Kidney tubule cell (primary cell): ENCODE measurements at regions not wholly inside any gene's neighbourhood (a gene's known extent, or its start where the extent isn't known, plus 50 kb on each side); places are given as distances from the start of the nearest gene placed in this dataset.
"Not testable (repeated sequence)": the region's sequence is repeated elsewhere in the genome, so short reads cannot be mapped to it uniquely, and the experiment has no call there.

Experiments
- DNase-seq: peaks from one replicate; pipeline ENCODE4 v3.0.0-alpha.2; 2018; ENCODE audit warnings: low spot score

DNA sequence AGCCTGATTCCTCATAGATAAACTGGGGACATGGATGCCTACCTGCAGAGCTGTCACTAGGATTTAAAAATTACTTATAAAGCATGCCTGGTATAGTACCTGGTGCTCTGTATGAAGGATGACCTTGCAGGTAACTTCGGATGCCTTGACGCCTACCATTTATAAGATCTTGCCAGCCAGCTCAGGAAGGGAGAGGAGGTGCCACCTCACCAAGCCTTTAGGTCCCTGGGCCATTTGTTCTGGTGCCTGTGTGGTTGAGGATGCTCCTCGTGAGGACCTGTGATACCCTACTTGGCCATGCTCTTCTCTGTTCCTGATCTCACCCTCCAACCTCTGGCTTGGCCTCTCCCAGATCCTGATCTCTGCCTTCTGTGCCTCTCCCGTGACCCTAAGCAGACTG, 85.2 kb downstream of the FDX1 start:
- DNase-seq: no peak

DNA sequence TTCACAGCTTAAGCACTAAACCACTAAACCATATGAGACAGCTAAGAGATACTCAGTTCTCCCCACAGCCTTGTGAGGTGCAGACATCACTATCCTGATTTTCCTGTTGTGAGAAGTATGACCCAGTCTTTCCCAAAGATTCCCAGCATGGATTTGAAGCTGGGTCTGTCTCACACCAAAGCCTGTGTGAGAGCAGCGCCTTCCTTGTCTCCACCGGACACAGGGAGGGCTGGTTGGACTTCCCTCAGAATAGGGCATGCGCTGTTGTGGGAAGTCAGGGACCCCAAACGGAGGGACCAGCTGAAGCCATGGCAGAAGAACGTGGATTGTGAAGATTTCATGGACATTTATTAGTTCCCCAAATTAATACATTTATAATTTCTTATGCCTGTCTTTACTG, 87.6 kb downstream of the FDX1 start:
- not testable (repeated sequence) for DNase-seq

DNA sequence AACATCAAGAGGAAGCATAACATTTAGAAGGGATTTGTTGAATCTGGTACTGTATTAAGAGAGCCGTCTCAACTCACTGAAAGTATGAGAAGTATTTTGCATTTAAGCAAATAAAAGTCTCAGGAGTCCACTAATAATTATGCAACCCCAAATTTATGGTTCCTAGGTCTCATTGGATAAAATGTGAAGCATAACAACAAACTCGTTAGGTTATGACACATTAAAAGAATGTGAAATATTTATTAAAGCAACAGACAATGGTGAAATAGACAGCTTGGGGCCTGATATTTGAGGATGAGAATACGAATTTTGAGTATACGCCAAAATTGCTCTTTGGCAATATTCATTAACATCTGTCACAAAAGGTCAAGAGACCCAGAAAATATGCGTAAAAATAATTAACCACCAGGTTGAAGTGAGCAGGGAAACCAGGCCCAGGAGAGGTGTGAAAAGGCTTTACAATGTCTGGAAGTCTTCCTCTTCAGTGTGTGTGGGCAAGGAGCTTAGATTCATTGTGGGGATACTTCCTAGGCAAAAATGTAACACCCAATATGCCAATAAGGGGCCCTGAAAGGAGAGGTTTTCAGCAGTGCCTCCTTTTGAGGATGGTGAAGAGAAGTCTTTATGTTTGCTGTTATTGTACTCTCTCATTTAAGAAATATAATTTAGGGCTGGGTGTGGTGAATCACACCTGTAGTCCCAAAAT, 89.2 kb downstream of the FDX1 start:
- DNase-seq: no peak

DNA sequence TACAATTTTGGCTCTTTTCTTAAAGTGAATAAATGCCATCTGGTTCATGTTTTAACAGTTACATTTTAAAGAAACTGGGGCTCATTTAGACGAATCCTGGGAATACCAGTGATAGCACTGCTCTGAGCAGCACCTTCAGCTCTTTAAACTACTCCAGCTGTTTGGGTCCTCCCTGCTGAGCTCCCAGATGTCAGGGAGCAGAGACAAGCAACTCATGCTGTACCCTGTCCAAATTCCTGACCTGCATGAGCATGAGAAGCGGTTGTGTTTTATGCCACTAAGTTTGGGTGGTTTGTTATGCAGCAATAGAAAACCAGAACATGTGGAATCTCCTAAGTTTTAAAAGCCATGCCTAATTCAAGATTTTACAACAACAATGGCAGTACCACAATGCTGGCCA, 90.0 kb downstream of the FDX1 start:
- DNase-seq: no peak

DNA sequence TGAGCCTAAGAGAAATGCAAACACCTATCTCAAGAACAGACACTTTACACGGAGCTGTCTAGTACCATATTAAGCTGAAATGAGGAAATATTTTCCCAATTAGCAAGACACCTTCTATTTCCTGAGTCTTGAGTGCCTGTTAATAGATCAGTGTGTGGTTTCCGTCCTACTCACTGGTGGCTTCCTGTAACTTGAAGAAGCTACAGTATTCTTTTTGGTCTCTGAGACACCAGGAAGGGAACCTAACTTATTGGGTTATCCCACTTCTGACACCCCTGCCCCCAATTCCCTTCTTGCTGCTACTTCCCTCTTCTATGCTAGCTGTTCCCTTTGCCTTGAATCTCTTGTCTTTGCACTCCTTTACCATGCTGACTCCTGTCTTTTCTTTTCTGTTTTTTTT, 92.7 kb downstream of the FDX1 start:
- peak; percentile 71 for DNase-seq

DNA sequence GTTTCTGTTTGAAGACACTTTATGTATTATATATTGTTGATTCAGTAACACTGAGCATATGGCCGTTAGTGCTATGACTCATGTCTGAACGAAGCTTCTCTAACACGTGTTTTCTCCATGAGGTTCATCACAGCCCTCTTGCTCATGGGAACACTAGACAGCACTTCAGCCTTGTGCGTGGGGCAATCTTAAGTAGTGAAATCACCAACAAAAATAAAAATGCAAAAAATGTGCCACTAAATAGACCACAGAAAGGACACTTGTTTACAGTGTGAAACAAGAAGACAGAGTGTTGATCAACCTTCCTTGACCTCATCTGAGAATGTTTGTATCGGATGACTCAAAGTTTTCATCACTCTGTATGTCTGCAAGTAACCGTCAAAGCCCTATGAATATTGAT, 94.5 kb downstream of the FDX1 start:
- DNase-seq: no peak

DNA sequence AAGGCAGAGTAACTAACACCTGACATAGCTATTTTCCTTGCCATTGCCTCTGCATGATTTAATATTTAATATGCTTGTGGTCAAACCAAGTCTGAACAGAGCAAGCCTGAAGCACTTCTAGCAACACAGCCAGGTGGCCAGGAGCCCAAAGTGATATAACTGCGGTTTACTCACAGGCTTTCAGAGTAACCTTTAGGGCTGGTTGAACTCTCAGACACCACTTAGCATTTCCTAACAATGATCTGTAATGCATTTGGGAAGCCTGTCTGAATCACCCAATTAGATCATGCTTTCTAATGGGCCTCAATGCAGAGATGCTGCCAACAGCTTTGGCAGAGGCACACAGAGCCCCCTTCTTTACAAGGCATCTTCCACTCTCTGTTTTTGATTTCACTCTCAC, 96.1 kb downstream of the FDX1 start:
- peak; percentile 81 for DNase-seq

DNA sequence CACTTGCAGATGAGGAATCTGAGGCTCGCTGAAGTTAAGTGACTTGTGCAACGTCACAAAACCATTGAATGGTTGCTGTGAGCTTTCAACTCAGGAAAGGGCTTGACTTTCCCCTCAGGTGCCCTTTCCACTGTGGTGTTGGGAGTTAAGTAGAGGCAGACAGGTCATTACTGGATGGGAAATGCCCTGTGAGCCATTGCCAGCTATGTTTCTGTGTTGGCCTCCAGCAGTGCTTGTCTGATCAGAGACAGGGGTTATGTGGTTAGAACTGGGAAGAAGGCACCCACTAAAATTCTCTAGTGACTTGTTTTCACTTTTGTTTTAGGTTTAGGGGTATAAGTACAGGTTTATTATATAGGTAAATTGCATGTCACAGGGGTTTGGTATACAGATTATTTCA, 96.6 kb downstream of the FDX1 start:
- peak; percentile 19 for DNase-seq
